HG03439 (cell line): ENCODE measurements at regions not wholly inside any gene's neighbourhood (a gene's known extent, or its start where the extent isn't known, plus 50 kb on each side); places are given as distances from the start of the nearest gene placed in this dataset.
"Not testable (repeated sequence)": the region's sequence is repeated elsewhere in the genome, so short reads cannot be mapped to it uniquely, and the experiment has no call there.

Experiments used
- ATAC-seq: cut with Tn5 transposase; IDR thresholded peaks from one replicate; pipeline ENCODE4 v1.9.1; 2021; ENCODE audit warnings: mild to moderate bottlenecking, moderate library complexity; ENCODE audit not compliant: unreplicated experiment

GRCh38 chr3:80770106-80771074 lies 991.1 kb downstream of the GBE1 start:
- ATAC-seq, result no peak

DNA sequence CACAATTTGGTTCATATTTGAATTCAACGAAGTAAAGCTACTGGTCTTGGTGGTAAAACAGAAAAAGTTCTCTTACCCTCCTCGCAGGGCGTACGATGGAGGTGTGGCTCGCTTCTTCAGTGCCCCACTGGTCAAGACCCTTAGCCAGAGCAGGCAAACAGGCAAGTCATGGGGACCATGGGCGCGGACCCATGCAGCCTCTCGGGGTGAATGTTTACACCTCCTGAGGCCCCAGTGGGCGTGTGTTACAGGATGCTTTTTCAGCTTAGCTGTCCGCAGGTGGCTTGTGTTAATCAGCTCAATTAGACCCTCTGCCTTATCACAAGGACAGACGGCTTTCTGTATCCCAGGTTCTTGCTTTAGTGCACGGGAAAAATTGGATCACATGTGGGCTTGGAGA lies 991.8 kb downstream of the GBE1 start:
- no peak for ATAC-seq

- no peak for ATAC-seq
Observed at GRCh38 chr3:80767604-80768003, 993.8 kb downstream of the GBE1 start.

- no peak for ATAC-seq
Observed at GRCh38 chr3:80754969-80755368, 987.2 kb upstream of the ROBO1 start.

DNA sequence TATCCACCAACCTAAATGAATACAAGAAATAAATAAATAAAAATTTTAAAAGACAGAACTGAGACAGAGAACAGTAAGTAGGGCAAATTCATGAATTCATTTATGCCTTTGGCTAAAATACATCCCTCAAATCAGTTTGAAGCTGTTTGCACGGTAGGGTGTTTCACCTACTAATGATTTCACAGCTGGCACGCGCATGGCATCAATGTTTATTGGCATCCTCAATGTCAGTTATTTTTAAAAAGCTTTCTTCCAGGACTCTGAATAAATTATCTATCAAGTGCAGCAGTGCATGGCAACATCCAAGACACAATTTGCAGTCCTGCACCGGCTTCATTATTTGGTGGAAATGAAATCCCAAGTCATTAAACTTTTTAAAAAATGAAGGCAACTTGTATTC lies 985.2 kb upstream of the ROBO1 start:
- ATAC-seq, result no peak

GRCh38 chr3:80750637-80751036 lies 982.8 kb upstream of the ROBO1 start:
- ATAC-seq, result no peak

DNA sequence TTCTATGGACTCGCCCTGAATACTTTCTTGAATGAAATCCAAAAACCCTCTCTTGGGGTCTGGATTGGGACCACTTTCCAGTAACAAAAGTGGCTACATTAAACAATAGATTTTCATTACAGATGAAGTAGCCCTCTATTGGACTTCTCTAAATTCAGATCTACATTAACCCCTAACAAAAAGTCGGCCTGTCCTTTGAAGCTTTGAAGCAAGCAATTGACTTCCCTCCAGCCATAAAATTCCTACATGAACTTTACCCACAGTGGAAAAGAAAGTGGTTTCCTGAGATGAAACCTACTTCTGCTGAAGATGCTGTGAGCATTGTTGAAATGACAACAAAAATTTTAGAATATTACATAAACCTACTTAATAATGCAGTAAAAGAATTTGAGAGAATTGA lies 967.1 kb upstream of the ROBO1 start:
- ATAC-seq, result no peak

GRCh38 chr3:80734483-80734882 lies 966.7 kb upstream of the ROBO1 start:
- ATAC-seq, result no peak

DNA sequence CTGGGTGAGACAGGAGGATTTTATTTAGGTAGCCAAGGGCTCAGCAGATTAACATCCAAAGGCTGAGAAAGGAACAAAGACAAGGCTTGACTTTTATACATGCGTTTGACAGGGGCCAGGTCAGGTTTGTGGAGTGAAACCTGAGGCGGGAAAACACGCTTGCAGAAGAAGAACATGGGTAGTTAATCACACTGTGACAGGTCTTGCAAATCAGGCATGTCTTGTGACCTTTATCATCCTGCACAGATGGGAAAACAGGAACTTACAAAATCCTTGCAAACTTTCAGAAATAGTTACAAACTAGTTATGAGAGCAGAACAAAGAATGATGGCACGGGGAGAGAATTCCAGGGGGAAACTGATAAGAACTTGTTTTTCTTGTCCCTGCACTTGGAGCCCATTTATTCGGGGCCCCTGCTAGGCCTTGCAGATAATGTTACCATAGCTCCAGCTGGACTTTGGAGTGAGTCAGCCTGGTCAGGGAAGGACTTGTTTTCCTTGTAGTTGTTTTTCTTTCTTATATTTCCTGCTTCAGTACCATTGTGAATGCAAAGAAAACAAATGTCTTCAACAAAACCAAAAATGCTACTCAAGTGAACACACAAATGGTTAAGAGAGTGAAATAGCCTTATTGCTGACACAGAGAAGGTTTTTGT lies 965.9 kb upstream of the ROBO1 start:
- no peak for ATAC-seq

DNA sequence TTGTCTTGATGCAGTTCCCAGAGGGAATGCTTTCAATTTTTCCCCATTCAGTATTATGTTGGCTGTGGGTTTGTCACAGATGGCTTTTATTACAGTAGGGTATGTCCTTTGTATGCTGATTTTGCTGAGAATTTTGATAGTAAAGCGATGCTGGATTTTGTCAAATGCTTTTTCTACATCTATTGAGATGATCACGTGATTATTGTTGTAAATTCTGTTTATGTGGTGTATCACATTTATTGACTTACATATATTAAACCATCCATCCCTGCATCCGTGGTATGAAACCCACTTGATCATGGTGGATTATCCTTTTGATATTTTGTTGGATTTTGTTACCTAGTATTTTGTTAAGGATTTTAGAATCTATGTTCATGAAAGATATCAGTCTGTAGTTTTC lies 959.8 kb upstream of the ROBO1 start:
- ATAC-seq, result not testable (repeated sequence)

GRCh38 chr3:80709597-80710322 lies 942.0 kb upstream of the ROBO1 start:
- not testable (repeated sequence) for ATAC-seq

DNA sequence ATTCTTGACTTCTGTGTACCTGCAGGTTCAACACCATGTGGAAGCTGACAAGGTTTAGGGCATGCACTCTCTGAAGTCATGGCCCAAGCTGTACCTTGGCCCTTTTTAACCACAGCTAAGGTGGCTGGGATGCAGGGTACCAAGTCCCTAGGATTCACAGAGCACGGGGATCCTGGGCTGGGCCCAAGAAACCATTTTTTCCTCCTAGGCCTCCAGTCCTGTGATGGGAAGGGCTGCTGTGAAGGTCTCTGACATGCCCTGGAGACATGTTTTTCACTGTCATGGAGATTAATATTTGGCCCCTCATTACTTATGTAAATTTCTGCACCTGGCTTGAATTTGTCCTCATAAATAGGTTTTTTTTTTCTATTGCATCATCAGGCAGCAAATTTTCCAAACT lies 937.5 kb upstream of the ROBO1 start:
- ATAC-seq, result no peak

GRCh38 chr3:80701349-80701748 lies 933.6 kb upstream of the ROBO1 start:
- ATAC-seq, result no peak

DNA sequence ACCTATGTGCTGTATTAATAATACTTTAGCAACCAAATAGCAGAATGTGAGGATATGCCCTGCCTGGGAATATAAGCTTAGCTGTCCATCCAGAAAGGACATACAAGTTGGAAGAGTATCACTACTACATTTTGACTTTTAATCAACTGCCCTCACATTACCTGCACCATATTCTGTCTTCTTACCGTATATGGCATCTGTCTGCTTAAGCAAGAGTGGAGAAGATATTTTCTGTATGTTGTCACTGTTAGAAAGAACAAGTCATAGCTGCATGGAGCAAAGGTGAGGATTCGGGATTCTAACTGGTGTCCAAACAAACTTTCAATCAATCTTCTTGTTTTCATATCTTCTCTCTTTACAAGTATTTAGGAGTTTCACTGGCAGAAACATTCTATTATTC lies 929.5 kb upstream of the ROBO1 start:
- no peak for ATAC-seq

DNA sequence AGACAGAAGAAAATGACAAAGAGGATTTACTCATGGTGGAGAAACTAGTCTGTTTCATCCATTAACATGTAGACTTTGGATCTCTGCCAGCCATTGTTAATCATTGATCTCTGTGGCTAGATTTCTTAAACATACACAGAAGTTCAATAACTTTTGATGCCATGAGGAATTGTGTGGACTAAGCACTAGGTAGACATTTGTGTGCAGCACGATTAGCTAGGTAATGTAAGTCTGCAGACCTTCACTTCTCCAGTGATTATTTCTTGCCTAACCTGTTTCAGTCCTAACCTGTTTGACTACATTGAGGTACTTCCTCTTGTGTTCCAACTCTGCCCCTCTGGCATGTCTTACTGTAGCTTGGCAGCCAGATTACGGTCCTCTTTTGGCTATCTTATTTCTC lies 928.5 kb upstream of the ROBO1 start:
- no peak for ATAC-seq

- ATAC-seq, result no peak
Observed at GRCh38 chr3:80688814-80689213, 921.0 kb upstream of the ROBO1 start.

GRCh38 chr3:80682951-80683350 lies 915.2 kb upstream of the ROBO1 start:
- no peak for ATAC-seq

DNA sequence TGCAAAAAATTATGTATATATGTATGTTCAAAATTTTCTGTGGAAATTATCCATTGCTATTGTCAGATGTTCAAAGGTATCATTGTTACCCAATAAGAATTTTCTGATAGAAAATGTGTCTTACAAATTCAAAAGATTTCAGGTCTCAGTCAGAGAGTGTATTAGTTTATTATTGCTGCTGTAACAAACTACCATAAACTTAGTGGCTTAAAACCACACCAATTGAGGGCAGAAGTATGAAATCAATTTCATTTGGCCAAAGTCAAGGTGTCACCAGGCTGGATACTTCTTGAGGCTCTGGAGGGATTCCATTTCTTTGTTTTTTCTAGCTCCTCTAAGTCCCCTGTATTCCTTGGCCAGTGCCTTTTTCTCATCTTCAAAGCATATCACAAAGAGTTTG lies 914.4 kb upstream of the ROBO1 start:
- ATAC-seq, result no peak

DNA sequence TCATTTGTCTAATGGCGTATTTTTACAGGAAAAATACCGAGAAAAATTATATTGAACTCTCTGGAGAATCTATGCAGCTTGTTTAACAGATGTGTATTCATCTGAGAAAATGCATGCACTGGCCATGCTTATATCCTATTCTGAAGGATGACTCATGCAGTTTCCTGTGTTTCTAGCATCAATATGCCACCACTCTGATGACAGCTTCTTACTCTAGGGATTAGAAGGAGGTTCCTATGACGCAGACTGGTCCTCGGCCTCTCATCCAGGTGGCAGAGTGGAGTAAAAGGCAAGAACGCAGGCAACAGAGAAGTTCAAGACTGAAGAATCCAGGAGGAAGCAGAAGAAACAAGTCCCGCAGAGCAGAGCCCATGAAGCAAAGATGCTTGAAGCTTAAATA lies 910.0 kb upstream of the ROBO1 start:
- no peak for ATAC-seq

GRCh38 chr3:80676866-80677265 lies 909.1 kb upstream of the ROBO1 start:
- no peak for ATAC-seq

GRCh38 chr3:80676261-80676660 lies 908.5 kb upstream of the ROBO1 start:
- no peak for ATAC-seq

DNA sequence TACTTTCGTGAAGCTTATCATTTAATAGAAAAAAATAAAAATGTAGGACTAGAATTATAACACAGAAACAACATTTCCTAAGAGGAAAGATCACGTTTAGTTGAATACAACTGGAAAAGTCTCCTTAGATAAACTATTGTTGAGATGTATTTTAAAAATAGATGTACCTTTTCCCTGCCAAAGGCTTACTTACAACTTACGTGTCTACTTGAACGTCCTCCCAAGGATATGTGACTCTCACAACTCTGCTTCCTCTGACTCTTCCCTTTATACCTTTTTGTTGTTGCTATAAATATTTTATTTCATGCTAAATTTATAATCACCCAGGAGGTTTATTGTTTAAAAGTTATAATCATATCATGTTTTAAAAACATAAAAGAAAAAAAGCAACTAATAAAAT lies 908.0 kb upstream of the ROBO1 start:
- no peak for ATAC-seq
